ENCODE measurements at regions not wholly inside any gene's neighbourhood (a gene's known extent, or its start where the extent isn't known, plus 50 kb on each side); places are given as distances from the start of the nearest gene placed in this dataset.

DNA sequence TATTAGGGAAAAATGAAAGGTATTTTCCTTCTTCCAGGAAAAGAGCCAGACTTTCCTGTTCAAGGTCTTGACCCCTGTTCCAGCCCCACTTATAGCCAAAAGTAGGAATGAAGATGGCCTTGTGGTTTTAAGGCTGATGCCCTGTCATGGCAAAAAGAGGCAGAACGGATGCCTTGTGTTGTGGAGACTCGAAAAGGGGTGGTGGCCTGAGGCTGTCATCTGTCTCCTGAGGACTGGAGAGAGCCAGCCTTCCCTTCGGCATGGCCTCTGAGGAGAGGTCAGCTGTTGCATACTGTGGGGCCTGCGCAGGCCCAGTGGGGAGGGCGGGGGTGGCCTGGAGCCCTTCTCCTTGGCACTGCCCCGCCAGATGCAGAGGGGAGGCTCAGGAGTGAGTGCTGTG, 166.0 kb upstream of the EEPD1 start:
- TF ChIP-seq POLR2A (IDR thresholded peaks at IDR 0.05) (no peak), POLR2AphosphoS5 (IDR thresholded peaks at IDR 0.05) (no peak), EP300 (IDR thresholded peaks at IDR 0.05) (no peak)
- TF ChIP-seq, protein P1, sequence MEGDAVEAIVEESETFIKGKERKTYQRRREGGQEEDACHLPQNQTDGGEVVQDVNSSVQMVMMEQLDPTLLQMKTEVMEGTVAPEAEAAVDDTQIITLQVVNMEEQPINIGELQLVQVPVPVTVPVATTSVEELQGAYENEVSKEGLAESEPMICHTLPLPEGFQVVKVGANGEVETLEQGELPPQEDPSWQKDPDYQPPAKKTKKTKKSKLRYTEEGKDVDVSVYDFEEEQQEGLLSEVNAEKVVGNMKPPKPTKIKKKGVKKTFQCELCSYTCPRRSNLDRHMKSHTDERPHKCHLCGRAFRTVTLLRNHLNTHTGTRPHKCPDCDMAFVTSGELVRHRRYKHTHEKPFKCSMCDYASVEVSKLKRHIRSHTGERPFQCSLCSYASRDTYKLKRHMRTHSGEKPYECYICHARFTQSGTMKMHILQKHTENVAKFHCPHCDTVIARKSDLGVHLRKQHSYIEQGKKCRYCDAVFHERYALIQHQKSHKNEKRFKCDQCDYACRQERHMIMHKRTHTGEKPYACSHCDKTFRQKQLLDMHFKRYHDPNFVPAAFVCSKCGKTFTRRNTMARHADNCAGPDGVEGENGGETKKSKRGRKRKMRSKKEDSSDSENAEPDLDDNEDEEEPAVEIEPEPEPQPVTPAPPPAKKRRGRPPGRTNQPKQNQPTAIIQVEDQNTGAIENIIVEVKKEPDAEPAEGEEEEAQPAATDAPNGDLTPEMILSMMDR (IDR thresholded peaks at IDR 0.05), result no peak
- Histone ChIP-seq H3K4me3 (no peak overlapping the region), H3K9me3 (no peaks in the 10 kb centered on the region), H3K4me1 (no peaks in the 10 kb centered on the region), H3K36me3 (no peaks in the 10 kb centered on the region), H3K27me3 (no peaks in the 10 kb centered on the region), H3K27ac (no peak overlapping the region)
- 83 to 85% methylated on average over 3 to 6 of the region's 6 CpGs for WGBS, 2 donors
- DNase-seq (peak in 1 of 2 donors; percentile 49), ATAC-seq (ENCODE audit: low FRiP score in 2 of 2) (peak in 1 of 2 donors; percentile 24)

- TF ChIP-seq, protein P1 (IDR thresholded peaks at IDR 0.05), result no peak
- no peak for TF ChIP-seq POLR2A (IDR thresholded peaks at IDR 0.05)
- TF ChIP-seq EP300 (IDR thresholded peaks at IDR 0.05), result no peak
- TF ChIP-seq POLR2AphosphoS5 (IDR thresholded peaks at IDR 0.05), result no peak
- ATAC-seq (ENCODE audit: low FRiP score in 2 of 2) (no peak), DNase-seq (no peak)
- no peaks in the 10 kb centered on the region for H3K9me3 ChIP-seq
- no peaks in the 10 kb centered on the region for H3K4me1 ChIP-seq
- WGBS, 2 donors, result 88 to 94% methylated on average over 3 to 5 of the region's 5 CpGs
- no peaks in the 10 kb centered on the region for H3K27me3 ChIP-seq
- H3K27ac ChIP-seq, result no peak overlapping the region
- no peak overlapping the region for H3K4me3 ChIP-seq
- no peaks in the 10 kb centered on the region for H3K36me3 ChIP-seq
Measured at GRCh38 chr7:35988105-35988504, 164.9 kb upstream of the EEPD1 start.

- no peak for ATAC-seq (ENCODE audit: low FRiP score in 2 of 2)
- no peaks in the 10 kb centered on the region for H3K36me3 ChIP-seq
Measured at GRCh38 chr7:35988818-35989217, 164.2 kb upstream of the EEPD1 start.

DNA sequence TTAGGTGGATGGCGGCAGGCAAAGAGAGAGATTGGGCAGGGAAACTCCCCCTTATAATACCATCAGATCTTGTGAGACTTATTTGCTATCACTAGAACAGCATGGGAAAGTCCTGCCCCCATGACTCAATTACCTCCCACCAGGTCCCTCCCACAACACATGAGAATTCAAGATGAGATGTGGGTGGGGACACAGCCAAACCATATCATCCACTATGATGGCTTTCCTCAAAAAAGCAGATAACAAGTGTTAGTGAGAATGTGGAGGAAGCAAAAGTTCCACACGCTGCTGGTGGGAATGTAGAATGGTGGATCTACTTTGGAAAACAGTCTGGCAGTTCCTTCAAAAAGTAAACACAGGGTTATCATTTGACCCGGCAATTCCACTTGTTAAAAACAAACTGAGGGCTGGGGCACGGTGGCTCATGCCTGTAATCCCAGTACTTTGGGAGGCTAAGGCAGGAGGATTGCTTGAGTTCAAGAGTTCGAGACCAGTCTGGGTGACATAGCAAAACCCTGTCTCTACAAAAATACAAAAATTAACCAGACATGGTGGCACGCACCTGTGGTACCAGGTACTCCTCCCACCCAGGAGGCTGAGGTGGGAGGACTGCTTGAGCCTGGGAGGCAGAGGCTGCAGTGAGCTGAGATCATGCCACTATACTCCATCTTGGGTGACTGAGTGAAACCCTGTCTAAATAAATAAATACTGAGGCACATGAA, 161.4 kb upstream of the EEPD1 start:
- Histone ChIP-seq H3K4me1 (no peaks in the 10 kb centered on the region), H3K27me3 (no peaks in the 10 kb centered on the region), H3K4me3 (no peak overlapping the region), H3K9me3 (no peaks in the 10 kb centered on the region), H3K27ac (no peak overlapping the region), H3K36me3 (no peaks in the 10 kb centered on the region)
- ATAC-seq (ENCODE audit: low FRiP score in 2 of 2) (no peak), DNase-seq (no peak)
- TF ChIP-seq POLR2A (IDR thresholded peaks at IDR 0.05) (no peak), EP300 (IDR thresholded peaks at IDR 0.05) (no peak), POLR2AphosphoS5 (IDR thresholded peaks at IDR 0.05) (no peak)
- TF ChIP-seq, protein P1 (IDR thresholded peaks at IDR 0.05), result no peak
- 75 to 80% methylated on average over 6 of the region's 6 CpGs for WGBS, 2 donors

More at GRCh38 chr7:35988818-35989217, 164.2 kb upstream of the EEPD1 start:
- TF ChIP-seq, protein P1 (IDR thresholded peaks at IDR 0.05), result no peak
- no peak for TF ChIP-seq POLR2A (IDR thresholded peaks at IDR 0.05)
- TF ChIP-seq POLR2AphosphoS5 (IDR thresholded peaks at IDR 0.05), result no peak
- TF ChIP-seq EP300 (IDR thresholded peaks at IDR 0.05), result no peak
- H3K4me3 ChIP-seq, result no peak overlapping the region
- 74 to 81% methylated on average over 6 of the region's 6 CpGs for WGBS, 2 donors
- no peak overlapping the region for H3K27ac ChIP-seq
- H3K4me1 ChIP-seq, result no peaks in the 10 kb centered on the region
- H3K27me3 ChIP-seq, result no peaks in the 10 kb centered on the region
- H3K9me3 ChIP-seq, result no peaks in the 10 kb centered on the region
- DNase-seq, result no peak

DNA sequence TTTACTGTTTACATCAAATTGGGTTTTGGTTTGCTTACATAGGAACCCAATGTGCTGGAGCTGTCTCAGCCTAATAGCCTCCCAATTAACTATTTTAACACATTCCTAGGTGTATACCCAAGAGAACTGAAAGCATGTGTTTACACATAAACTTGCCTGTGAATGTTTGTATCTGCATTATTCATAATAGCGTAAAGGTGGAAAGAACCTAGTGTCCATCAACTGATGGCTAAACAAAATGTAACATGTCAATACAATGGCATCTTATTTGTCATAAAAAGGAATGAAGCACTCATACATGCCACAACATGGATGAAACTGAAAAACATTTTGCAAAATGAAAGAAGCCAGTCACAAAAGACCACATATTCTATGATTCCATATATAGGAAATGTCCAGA, 160.6 kb upstream of the EEPD1 start:
- Histone ChIP-seq H3K4me1 (no peaks in the 10 kb centered on the region), H3K36me3 (no peaks in the 10 kb centered on the region), H3K27me3 (no peaks in the 10 kb centered on the region), H3K27ac (no peak overlapping the region), H3K9me3 (no peaks in the 10 kb centered on the region), H3K4me3 (no peak overlapping the region)
- ATAC-seq (ENCODE audit: low FRiP score in 2 of 2) (no peak), DNase-seq (no peak)
- WGBS, 2 donors, result 100% methylated on average over 1 of the region's 1 CpG
- TF ChIP-seq, protein P1 (IDR thresholded peaks at IDR 0.05), result no peak
- no peak for TF ChIP-seq POLR2AphosphoS5 (IDR thresholded peaks at IDR 0.05)
- TF ChIP-seq EP300 (IDR thresholded peaks at IDR 0.05), result no peak
- no peak for TF ChIP-seq POLR2A (IDR thresholded peaks at IDR 0.05)

All from upper lobe of left lung (tissue), 6 donors.